ENCODE measurements at regions not wholly inside any gene's neighbourhood (a gene's known extent, or its start where the extent isn't known, plus 50 kb on each side); places are given as distances from the start of the nearest gene placed in this dataset.

- TF ChIP-seq MAX (CRISPR knock-in tag; IDR thresholded peaks at IDR 0.05): no peak
- no peak for TF ChIP-seq MYBL2 (CRISPR knock-in tag; IDR thresholded peaks at IDR 0.05)
- no peak for TF ChIP-seq CTCF (IDR thresholded peaks at IDR 0.05)
- no peak for TF ChIP-seq CBFB (CRISPR knock-in tag; IDR thresholded peaks at IDR 0.05; ENCODE audit: low read depth)
- TF ChIP-seq JUN (CRISPR knock-in tag; IDR thresholded peaks at IDR 0.05): no peak
Observed at GRCh38 chr12:118822512-118822911, 158.8 kb upstream of the SRRM4 start.
